ENCODE measurements at regions not wholly inside any gene's neighbourhood (a gene's known extent, or its start where the extent isn't known, plus 50 kb on each side); places are given as distances from the start of the nearest gene placed in this dataset.

GRCh38 chr21:28877318-28877884, 115.3 kb downstream of the LTN1 start:
- Histone ChIP-seq H3K4me2 (ENCODE audit: low read length) (no peak overlapping the region), H3K27ac (ENCODE audit: low read depth, low read length) (no peak overlapping the region)

DNA sequence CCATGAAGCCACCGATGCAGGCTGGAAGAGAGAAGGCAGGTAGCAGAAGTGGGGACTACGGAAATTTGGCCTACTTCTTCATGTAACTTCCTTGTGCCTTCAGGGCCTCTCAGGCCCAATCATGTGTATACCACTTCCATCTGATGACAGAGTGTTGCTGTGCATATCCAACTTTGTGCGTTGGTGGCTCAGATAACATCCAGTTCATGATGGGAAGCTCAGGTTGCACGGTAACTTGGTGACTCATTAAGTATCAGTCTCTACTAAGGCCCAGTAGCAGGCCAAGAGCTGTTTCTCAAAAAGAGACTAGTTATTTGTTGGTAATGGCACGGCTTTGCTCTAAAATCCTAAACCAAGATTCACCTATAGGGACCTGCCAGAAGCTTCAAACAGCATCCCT, 117.6 kb downstream of the LTN1 start:
- Histone ChIP-seq H4K91ac (ENCODE audit: low read depth, low read length) (no peak overlapping the region), H3K36me3 (ENCODE audit: control insufficient read depth in 1 of 2, insufficient read depth in 2 of 2, low read length in 2 of 2) (peaks cover 5 to 8% of the 10 kb centered on the region in 2 experiments), H3K4ac (ENCODE audit: low read depth, low read length) (no peak overlapping the region), H3K79me2 (ENCODE audit: control insufficient read depth, insufficient read depth, low read length, poor library complexity) (no peaks in the 10 kb centered on the region), H3K4me3 (ENCODE audit: low read depth, low read length) (no peak overlapping the region), H3K23ac (ENCODE audit: low read length) (no peak overlapping the region), H2BK12ac (ENCODE audit: low read length) (no peak overlapping the region), H4K12ac (ENCODE audit: low read depth, low read length) (no peak overlapping the region), H3K4me2 (ENCODE audit: low read length) (no peak overlapping the region), H2AFZ (ENCODE audit: insufficient read depth, low read length, poor library complexity) (no peak overlapping the region), H3K4me1 (ENCODE audit: control insufficient read depth in 1 of 2, insufficient read depth in 2 of 2, low read length in 2 of 2) (no peaks in the 10 kb centered on the region), H2AK5ac (ENCODE audit: low read length) (no peak overlapping the region), H3K27ac (ENCODE audit: low read depth, low read length) (no peak overlapping the region), H3K18ac (ENCODE audit: low read length) (no peak overlapping the region), H2BK120ac (ENCODE audit: insufficient read depth, low read length, poor library complexity) (no peak overlapping the region), H3K9ac (ENCODE audit: low read length) (no peak overlapping the region), H3K27me3 (ENCODE audit: insufficient read depth, low read length) (no peaks in the 10 kb centered on the region), H3K9me3 (ENCODE audit: insufficient read depth, low read depth, low read length) (no peaks in the 10 kb centered on the region), H3K79me1 (ENCODE audit: low read length) (no peaks in the 10 kb centered on the region), H3K14ac (ENCODE audit: low read length) (no peak overlapping the region), H2BK5ac (ENCODE audit: low read depth, low read length, poor library complexity) (no peak overlapping the region), H4K8ac (ENCODE audit: low read depth, low read length) (no peak overlapping the region)
- WGBS (ENCODE audit: extremely low coverage, insufficient coverage, insufficient read length): no CpG with 5 or more reads among the region's 5 CpGs
- no peak for DNase-seq

More at GRCh38 chr21:28877318-28877884, 115.3 kb downstream of the LTN1 start:
- H4K91ac ChIP-seq (ENCODE audit: low read depth, low read length): no peak overlapping the region
- no peaks in the 10 kb centered on the region for H3K79me2 ChIP-seq (ENCODE audit: control insufficient read depth, insufficient read depth, low read length, poor library complexity)
- H2BK5ac ChIP-seq (ENCODE audit: low read depth, low read length, poor library complexity): no peak overlapping the region
- no peak overlapping the region for H2BK12ac ChIP-seq (ENCODE audit: low read length)
- H2AK5ac ChIP-seq (ENCODE audit: low read length): no peak overlapping the region
- H3K18ac ChIP-seq (ENCODE audit: low read length): no peak overlapping the region
- H3K4me3 ChIP-seq (ENCODE audit: low read depth, low read length): no peak overlapping the region
- no peak overlapping the region for H3K14ac ChIP-seq (ENCODE audit: low read length)
- no peak overlapping the region for H2BK120ac ChIP-seq (ENCODE audit: insufficient read depth, low read length, poor library complexity)
- no peaks in the 10 kb centered on the region for H3K79me1 ChIP-seq (ENCODE audit: low read length)
- H3K27me3 ChIP-seq (ENCODE audit: insufficient read depth, low read length): no peaks in the 10 kb centered on the region
- no peak overlapping the region for H3K9ac ChIP-seq (ENCODE audit: low read length)
- H3K36me3 ChIP-seq (ENCODE audit: control insufficient read depth in 1 of 2, insufficient read depth in 2 of 2, low read length in 2 of 2): peaks cover 5 to 8% of the 10 kb centered on the region in 2 experiments
- H3K9me3 ChIP-seq (ENCODE audit: insufficient read depth, low read depth, low read length): no peaks in the 10 kb centered on the region
- H4K8ac ChIP-seq (ENCODE audit: low read depth, low read length): no peak overlapping the region
- H2AFZ ChIP-seq (ENCODE audit: insufficient read depth, low read length, poor library complexity): no peak overlapping the region
- no peak overlapping the region for H3K4ac ChIP-seq (ENCODE audit: low read depth, low read length)
- no peaks in the 10 kb centered on the region for H3K4me1 ChIP-seq (ENCODE audit: control insufficient read depth in 1 of 2, insufficient read depth in 2 of 2, low read length in 2 of 2)
- no peak overlapping the region for H4K12ac ChIP-seq (ENCODE audit: low read depth, low read length)
- H3K23ac ChIP-seq (ENCODE audit: low read length): no peak overlapping the region
- DNase-seq: no peak
- no CpG with 5 or more reads among the region's 1 CpG for WGBS (ENCODE audit: extremely low coverage, insufficient coverage, insufficient read length)

- no peak overlapping the region for H3K23ac ChIP-seq (ENCODE audit: low read length)
Observed at GRCh38 chr21:28872218-28872617, 120.5 kb downstream of the LTN1 start.

GRCh38 chr21:28871388-28872010, 121.2 kb downstream of the LTN1 start:
- H3K4me1 ChIP-seq (ENCODE audit: control insufficient read depth in 1 of 2, insufficient read depth in 2 of 2, low read length in 2 of 2): no peaks in the 10 kb centered on the region
- no peaks in the 10 kb centered on the region for H3K27me3 ChIP-seq (ENCODE audit: insufficient read depth, low read length)
- no peak overlapping the region for H2BK120ac ChIP-seq (ENCODE audit: insufficient read depth, low read length, poor library complexity)
- DNase-seq: no peak
- H3K36me3 ChIP-seq (ENCODE audit: control insufficient read depth in 1 of 2, insufficient read depth in 2 of 2, low read length in 2 of 2): peaks cover 3 to 8% of the 10 kb centered on the region in 2 experiments
- no peaks in the 10 kb centered on the region for H3K9me3 ChIP-seq (ENCODE audit: insufficient read depth, low read depth, low read length)
- no peak overlapping the region for H4K8ac ChIP-seq (ENCODE audit: low read depth, low read length)
- no peak overlapping the region for H2AFZ ChIP-seq (ENCODE audit: insufficient read depth, low read length, poor library complexity)
- no peak overlapping the region for H3K18ac ChIP-seq (ENCODE audit: low read length)
- H3K4me2 ChIP-seq (ENCODE audit: low read length): no peak overlapping the region
- H2BK5ac ChIP-seq (ENCODE audit: low read depth, low read length, poor library complexity): no peak overlapping the region
- no peak overlapping the region for H3K14ac ChIP-seq (ENCODE audit: low read length)
- no peak overlapping the region for H2AK5ac ChIP-seq (ENCODE audit: low read length)
- no peak overlapping the region for H2BK12ac ChIP-seq (ENCODE audit: low read length)
- H4K12ac ChIP-seq (ENCODE audit: low read depth, low read length): no peak overlapping the region
- H4K91ac ChIP-seq (ENCODE audit: low read depth, low read length): no peak overlapping the region
- H3K79me1 ChIP-seq (ENCODE audit: low read length): no peaks in the 10 kb centered on the region
- no peak overlapping the region for H3K23ac ChIP-seq (ENCODE audit: low read length)
- no peak overlapping the region for H3K9ac ChIP-seq (ENCODE audit: low read length)
- no peak overlapping the region for H3K4ac ChIP-seq (ENCODE audit: low read depth, low read length)
- H3K4me3 ChIP-seq (ENCODE audit: low read depth, low read length): no peak overlapping the region
- no peaks in the 10 kb centered on the region for H3K79me2 ChIP-seq (ENCODE audit: control insufficient read depth, insufficient read depth, low read length, poor library complexity)
- no peak overlapping the region for H3K27ac ChIP-seq (ENCODE audit: low read depth, low read length)
- WGBS (ENCODE audit: extremely low coverage, insufficient coverage, insufficient read length): no CpG with 5 or more reads among the region's 3 CpGs

More at GRCh38 chr21:28872218-28872617, 120.5 kb downstream of the LTN1 start:
- no peaks in the 10 kb centered on the region for H3K4me1 ChIP-seq (ENCODE audit: control insufficient read depth in 1 of 2, insufficient read depth in 2 of 2, low read length in 2 of 2)
- no CpG with 5 or more reads among the region's 5 CpGs for WGBS (ENCODE audit: extremely low coverage, insufficient coverage, insufficient read length)
- no peak overlapping the region for H2BK5ac ChIP-seq (ENCODE audit: low read depth, low read length, poor library complexity)
- no peak overlapping the region for H3K27ac ChIP-seq (ENCODE audit: low read depth, low read length)
- no peak overlapping the region for H4K91ac ChIP-seq (ENCODE audit: low read depth, low read length)
- no peaks in the 10 kb centered on the region for H3K79me2 ChIP-seq (ENCODE audit: control insufficient read depth, insufficient read depth, low read length, poor library complexity)
- H3K4me2 ChIP-seq (ENCODE audit: low read length): no peak overlapping the region
- no peak overlapping the region for H2AFZ ChIP-seq (ENCODE audit: insufficient read depth, low read length, poor library complexity)
- no peak overlapping the region for H3K4ac ChIP-seq (ENCODE audit: low read depth, low read length)
- no peak overlapping the region for H3K9ac ChIP-seq (ENCODE audit: low read length)
- H3K79me1 ChIP-seq (ENCODE audit: low read length): no peaks in the 10 kb centered on the region
- no peak for DNase-seq
- H3K27me3 ChIP-seq (ENCODE audit: insufficient read depth, low read length): no peaks in the 10 kb centered on the region
- peaks cover 3 to 8% of the 10 kb centered on the region in 2 experiments for H3K36me3 ChIP-seq (ENCODE audit: control insufficient read depth in 1 of 2, insufficient read depth in 2 of 2, low read length in 2 of 2)
- no peak overlapping the region for H3K18ac ChIP-seq (ENCODE audit: low read length)
- H4K8ac ChIP-seq (ENCODE audit: low read depth, low read length): no peak overlapping the region
- no peak overlapping the region for H2BK120ac ChIP-seq (ENCODE audit: insufficient read depth, low read length, poor library complexity)
- no peak overlapping the region for H2AK5ac ChIP-seq (ENCODE audit: low read length)
- no peak overlapping the region for H3K4me3 ChIP-seq (ENCODE audit: low read depth, low read length)
- no peaks in the 10 kb centered on the region for H3K9me3 ChIP-seq (ENCODE audit: insufficient read depth, low read depth, low read length)
- H3K14ac ChIP-seq (ENCODE audit: low read length): no peak overlapping the region
- no peak overlapping the region for H2BK12ac ChIP-seq (ENCODE audit: low read length)
- H4K12ac ChIP-seq (ENCODE audit: low read depth, low read length): no peak overlapping the region
